Activated CD4-positive, alpha-beta T cell treated with anti-CD3 and anti-CD28 coated beads, Interleukin-10, Interleukin-2, amounts not matched to agents 100 ng/mL and 50 ng/mL, durations not matched to agents 16 hours and 8 hours (primary cell): ENCODE measurements at regions not wholly inside any gene's neighbourhood (a gene's known extent, or its start where the extent isn't known, plus 50 kb on each side); places are given as distances from the start of the nearest gene placed in this dataset.
"Not testable (repeated sequence)": the region's sequence is repeated elsewhere in the genome, so short reads cannot be mapped to it uniquely, and the experiment has no call there.

Experiments used
- DNase-seq: peaks from one replicate; pipeline ENCODE4 v3.0.0-alpha.2; 2020

DNA sequence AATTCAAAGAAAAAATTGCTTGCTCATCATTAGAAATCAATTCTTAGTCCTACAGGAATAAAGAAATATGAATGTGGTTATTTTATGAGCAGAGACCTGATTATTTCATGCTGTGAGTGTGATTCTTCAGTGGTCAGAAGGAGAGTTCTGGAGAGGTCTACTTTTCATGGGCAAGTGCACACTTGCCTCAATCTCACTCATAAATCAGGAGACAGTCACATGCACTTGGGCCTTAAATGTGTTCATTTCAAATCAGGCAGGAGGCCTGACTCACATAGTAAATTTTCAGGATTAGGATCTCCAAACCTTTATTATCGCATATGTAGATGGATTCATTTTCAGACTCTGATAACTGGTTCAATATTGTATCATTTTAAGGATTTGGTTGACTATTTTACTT is 323.2 kb upstream of the CCNH start:
- no peak for DNase-seq

GRCh38 chr5:87733897-87734296 is 321.2 kb upstream of the CCNH start:
- DNase-seq = no peak

- DNase-seq = no peak
Observed at GRCh38 chr5:87732875-87733768, 320.4 kb upstream of the CCNH start.

DNA sequence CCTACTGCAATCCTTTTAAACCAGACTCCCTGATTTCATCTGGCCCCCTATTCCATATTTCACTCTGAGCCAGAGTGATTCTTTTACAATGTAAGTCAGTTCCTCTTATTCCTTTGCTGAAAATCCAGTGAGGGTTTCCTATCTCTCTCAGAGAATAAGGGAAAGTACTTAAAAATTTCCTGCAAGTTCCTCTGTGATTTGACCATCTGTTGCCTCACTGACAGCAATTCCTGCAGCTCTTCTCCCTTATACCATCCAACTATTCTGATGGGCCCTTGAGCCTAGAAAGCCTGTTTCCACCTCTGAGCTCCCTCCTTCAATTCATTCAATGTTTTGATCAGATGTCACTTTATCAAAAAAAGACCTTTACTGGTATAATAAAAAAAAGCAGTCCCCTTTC is 317.1 kb upstream of the CCNH start:
- DNase-seq = no peak

- DNase-seq = no peak
Observed at GRCh38 chr5:87722286-87722685, 309.6 kb upstream of the CCNH start.

DNA sequence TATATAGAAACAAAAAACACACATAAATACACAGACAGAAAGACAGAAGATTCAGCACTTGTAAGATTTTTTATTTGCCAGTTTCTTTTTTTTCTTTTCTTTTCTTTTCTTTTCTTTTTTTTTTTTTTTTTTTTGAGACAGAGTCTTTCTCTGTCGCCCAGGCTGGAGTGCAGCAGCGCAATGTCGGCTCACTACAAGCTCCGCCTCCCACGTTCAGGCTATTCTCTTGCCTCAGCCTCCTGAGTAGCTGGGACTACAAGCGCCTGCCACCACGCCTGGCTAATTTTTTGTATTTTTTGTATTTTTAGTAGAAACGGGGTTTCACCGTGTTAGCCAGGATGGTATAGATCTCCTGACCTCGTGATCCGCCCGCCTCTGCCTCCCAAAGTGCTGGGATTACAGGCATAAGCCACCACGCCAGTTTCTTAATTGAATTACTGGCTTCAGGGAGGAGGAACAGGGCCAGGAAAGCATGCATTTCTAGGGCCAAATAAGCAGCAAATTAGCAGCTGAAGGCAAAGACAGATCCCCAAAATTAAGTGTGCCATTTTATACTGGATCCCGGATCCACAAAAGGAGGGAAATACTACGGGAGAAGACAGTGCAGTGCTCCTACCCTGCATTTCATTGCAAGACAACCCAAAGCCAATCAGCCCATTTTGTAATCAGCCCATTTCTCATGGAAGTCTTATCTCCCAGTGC is 305.6 kb upstream of the CCNH start:
- not testable (repeated sequence) for DNase-seq

DNA sequence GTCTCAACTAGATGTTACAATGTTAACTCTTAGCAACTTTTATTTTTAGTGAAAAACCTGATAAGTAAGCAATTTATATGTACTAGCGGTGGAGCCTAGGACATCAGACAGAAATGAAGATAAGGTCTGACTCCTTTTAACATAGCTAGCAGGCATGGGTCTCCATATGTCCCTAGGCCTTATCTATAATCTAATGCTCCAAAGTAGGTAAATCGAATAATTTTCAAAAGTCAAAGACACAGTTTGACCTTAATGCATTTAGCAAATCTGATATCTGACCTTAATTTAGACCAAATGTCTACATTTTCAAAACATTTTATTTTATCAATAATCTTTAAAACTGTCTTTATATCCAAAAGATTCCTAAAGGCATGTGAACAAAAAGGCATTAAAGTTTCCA is 305.0 kb upstream of the CCNH start:
- DNase-seq = no peak

GRCh38 chr5:87705876-87706275 is 293.1 kb upstream of the CCNH start:
- no peak for DNase-seq

DNA sequence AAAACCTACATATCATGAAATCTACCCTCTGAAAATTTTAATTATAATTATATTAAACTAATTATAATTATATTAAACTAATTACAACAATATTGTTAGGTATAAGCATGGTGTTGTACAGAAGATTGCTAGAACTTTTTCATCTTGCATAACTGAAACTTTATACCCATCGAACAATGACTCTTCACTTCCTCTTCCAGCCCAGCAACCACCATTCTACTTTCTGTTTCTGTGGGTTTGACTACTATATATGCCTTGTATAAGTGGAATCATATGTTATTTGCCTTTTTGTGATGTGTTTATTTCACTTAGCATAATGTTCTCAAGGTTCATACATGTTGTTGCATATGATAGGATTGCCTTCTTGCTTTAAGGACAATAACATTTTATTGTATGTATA is 274.2 kb upstream of the CCNH start:
- DNase-seq = peak; percentile 16

GRCh38 chr5:87686018-87686417 is 273.3 kb upstream of the CCNH start:
- DNase-seq = no peak

GRCh38 chr5:87674235-87674634 is 261.5 kb upstream of the CCNH start:
- DNase-seq = no peak

DNA sequence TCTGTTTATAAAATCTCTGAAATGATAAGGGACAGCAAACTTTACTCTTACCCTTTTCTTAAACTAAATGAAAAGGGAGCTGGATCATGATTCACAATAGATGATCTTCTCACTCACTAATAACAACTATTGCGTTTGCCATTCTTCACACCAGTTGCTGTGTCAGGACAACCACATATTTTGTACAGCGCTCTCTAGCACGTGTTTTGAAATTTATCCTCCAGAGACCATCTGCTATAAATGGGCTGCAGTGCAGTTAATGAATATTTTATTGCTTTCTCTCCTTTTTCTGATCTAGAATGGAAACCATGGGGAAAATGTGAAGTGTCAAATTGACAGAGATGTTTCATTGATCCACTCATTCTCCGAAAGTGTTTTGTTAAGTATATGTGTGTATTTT is 258.4 kb upstream of the CCNH start:
- no peak for DNase-seq

GRCh38 chr5:87665166-87665565 is 252.4 kb upstream of the CCNH start:
- no peak for DNase-seq

DNA sequence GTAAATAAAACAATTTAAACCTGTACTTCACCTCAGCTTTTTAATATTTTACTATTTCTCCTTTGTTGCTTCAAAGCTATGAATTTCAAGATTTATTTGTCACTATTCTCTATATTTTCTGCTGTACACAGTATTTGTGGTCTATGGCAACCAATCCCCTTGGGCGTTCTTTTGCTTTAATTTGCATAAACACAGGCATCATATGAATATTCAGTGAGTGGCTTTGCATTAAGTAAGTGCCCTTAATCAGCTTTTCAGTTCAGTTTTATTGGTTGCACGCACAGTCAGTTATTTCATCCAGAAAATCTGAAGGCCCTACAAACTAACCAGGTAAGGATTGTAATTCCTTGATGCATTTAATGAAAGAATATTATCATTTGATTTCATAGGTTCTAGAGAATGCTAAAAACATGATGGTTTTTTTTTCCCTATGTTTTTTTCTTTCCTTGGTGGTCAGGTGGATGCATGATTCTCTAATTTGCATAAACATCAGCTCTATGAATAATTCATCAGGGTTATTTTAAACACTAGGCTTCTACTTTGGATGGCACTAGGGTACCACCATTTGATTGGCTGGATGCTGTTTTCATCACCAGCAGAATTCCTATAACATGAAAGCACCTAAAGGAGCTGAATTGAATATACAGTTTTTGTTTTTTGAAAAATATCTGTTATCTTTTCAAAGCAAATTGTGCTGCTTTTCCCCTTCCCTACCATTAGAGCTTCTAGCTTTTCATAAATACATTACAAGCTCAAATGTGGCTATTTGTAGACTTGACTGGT is 249.2 kb upstream of the CCNH start:
- no peak for DNase-seq

DNA sequence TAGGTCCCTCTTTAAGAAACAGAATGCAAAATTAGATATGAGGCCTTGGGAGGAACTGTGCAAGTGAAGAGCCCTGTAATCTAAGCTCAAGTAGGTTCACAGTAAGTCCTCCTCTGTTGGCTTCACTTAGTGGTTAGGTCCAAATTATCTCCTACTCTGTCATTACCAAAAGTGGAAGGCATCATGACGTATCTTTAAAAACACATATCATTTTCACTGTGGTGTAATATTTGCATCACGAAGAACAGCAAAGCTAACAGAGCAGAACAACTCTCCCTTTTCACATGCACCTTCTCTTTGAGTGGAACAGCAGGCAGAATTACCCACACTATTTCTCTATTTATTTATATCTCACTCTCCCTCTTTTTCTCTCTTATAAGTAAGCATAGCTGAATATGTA is 240.5 kb upstream of the CCNH start:
- DNase-seq = no peak

DNA sequence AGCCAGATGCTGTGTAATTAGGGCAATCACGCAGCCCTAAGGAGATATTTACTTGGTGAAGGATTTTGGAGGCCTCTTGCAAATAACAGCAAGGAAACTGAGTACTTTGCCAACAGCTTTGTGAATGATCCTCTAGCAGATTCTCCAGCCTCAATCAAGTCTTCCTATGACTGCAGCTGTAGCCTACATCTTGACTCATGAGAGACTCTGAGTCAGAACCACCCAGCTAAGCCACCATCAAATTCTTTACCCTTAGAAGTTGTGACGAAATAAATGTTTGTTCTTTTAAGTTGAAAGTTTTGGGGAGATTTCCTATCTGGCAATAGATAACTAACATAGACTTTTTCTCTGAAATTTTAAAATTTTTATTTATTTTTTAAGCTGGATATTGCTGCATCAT is 237.6 kb upstream of the CCNH start:
- DNase-seq = peak; percentile 4

GRCh38 chr5:87649455-87649854 is 236.7 kb upstream of the CCNH start:
- no peak for DNase-seq

- DNase-seq = no peak
Observed at GRCh38 chr5:87645224-87645623, 232.5 kb upstream of the CCNH start.

DNA sequence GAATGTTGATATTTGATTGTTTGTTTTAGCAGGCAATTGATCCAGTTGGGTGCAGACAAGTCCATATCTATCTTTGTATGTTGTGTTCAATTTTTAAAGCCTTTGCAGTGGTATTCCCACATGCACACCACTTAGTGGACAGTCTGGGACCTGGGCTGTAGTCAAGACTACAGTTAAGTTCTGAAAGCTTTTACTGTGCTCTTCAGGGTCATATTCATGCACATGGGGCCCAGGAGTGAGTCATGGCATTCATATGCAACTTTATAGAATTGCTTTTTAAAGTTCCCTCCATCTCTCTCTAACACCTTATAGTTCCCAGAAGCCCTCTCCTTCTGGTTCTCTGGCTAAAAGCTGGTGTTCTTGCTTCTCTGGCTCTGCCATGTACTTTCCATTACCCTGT is 228.2 kb upstream of the CCNH start:
- no peak for DNase-seq

DNA sequence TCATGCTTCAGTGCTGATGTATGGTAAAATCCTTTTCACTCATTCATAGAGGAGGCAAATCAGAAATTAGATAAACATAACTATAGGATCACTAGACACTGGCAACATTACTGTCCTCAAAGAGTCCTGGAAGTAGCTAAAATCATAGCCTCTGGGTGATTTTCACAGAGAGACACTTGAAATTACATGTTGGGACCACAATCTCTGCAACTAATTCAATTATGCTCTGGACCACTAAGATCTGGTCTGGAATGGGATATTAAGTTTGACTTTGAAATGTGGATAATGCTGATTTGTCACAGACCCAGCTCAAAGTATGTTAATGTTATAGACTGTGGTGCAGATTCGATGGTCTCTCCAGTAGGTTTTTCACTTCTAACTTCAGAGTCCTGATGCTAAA is 214.6 kb upstream of the CCNH start:
- no peak for DNase-seq

GRCh38 chr5:87608385-87608784 is 195.7 kb upstream of the CCNH start:
- no peak for DNase-seq

DNA sequence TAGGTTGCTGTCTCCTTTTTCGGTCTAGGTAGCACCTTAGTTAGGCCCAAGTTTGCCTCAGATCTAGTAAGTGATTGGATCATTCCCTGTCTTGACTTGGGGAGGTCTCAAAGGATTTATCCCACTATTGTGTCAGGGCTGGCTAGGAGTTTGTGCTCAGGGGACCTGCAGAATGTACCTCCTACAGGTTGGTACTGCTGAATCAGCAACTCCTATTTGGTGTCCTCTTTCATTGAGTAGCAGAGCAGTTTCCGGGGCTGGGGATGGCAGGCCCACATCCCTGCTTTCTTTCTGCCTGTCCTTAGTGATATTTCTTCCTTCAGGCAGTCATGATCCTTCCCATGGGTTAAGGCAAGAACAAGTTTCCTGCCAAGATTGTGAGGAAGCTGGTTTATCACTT is 192.9 kb upstream of the CCNH start:
- DNase-seq = no peak

DNA sequence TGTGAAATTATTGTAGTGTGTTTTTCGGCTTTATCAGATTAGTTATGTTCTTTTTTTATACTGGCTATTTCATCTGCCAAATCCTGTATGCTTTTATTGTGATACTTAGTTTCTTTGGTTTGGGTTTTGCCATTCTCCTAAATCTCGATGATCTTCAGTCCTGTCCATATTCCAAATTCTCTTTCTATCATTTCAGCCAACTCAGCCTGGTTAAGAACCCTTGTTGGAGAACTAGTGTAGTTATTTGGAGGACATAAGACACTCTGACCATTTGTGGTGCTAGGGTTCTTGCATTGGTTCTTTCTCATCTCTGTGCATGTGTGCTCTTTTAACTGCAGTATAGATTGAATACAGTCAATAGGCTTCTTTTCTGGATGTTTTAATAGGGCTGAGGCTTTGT is 187.0 kb upstream of the CCNH start:
- no peak for DNase-seq

- no peak for DNase-seq
Observed at GRCh38 chr5:87598460-87598859, 185.7 kb upstream of the CCNH start.
